GM18951 (cell line): ENCODE measurements at regions not wholly inside any gene's neighbourhood (a gene's known extent, or its start where the extent isn't known, plus 50 kb on each side); places are given as distances from the start of the nearest gene placed in this dataset.

ENCODE experiments used
- POLR2A ChIP-seq: IDR thresholded peaks from 4 replicates; pipeline ENCODE4 v1.6.1; 2011; ENCODE audit warnings: mild to moderate bottlenecking; ENCODE audit not compliant: insufficient read length, insufficient read depth; ENCODE audit errors: extremely low read depth
- in situ Hi-C: fragments of 300-500 bp; cut with MboI; formaldehyde crosslinking; loops from one replicate; pipeline ENCODE4 v1.12.0; 2022; ENCODE audit warnings: low sequenced_read_pairs, mixed read lengths, inconsistent platforms; ENCODE audit not compliant: unreplicated experiment

DNA sequence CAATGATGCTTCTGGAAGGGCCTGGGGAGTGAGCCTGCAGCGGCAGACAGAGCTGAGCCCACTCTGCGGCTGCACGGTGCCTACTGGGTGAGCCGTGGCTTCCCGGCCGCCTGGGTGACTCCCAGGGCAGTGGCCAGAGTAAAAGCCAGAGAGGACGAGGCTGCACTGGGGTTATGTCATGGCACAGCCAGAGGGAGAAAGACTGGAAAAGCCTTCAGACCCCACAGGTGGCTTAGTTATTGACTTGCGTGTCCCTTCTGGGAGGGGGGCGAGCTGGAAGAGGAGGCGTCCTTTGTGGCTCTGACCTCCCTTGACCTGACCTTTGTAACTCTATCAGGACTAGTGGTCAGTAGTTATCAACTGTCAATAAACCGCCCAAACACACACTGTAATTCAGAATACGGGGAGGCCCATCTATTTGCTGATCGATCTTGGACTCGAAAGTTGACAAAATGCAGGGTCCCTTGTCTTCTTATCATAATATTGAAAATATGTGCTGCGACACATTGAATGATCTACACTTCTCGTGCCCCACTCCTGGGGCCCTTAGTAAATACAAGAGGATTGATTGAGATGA is 385.9 kb upstream of the ZFHX3 start:
- no peak for TF ChIP-seq POLR2A
- in situ Hi-C loops = no loop called here

DNA sequence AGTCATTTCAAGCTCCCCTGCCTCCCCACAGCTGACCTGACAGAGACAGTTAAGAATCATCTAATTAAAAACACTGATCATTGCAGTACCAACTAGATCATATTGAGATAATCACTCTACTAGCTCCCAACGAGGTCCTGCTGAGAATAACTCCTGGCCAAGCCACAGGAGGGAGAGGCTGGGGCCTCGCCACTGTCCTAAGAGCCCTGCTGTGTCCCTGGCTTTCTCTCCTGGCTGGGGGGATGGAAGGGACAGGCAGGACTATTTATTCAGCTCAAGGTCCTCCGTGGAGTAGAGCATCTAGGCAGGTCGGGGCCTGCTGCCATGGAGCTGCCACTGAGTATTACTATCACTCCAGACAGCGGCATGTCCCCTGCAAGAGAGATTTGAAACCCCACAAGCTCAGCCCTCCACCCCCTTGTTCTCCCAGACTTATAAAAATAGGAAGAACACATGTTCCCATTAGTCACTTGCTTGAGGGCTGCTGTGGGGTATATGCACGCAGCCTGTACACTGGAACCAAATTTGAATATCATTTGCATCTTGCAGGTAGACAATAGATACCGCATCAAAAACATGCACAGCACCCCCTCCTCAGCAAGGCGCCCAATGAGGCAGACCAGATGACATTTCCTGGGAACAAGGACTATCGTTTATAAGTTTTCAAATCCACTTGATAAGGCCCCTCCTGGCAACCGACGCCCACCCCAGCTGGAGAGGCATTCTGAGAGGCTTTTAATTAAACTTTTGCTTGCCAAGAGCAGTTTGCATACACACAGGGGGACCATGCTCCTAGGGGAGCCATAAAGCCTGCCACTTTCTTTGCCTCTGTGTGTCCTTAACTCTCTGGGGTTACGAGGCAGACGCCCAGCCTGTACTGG is 385.2 kb upstream of the ZFHX3 start:
- TF ChIP-seq POLR2A = no peak
- in situ Hi-C loops = no loop called here

DNA sequence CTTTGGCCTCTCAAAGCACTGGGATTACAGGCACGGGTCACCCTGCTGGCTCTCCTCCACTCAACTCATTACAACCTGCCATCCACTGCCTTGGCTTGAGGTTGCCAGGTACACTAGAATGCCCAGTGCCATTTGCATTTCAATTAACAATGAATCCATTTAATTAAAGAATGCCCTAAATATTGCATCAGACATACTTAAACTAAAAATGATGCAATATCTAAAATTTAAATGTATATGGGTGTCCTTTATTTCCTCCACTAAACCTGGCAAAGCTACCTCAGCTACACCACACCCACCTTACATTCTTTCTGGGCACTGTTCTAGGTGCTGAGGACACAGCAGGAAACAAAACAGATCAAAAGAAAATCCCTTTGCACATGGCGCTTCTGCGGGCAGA is 382.2 kb upstream of the ZFHX3 start:
- in situ Hi-C loops = no loop called here
- TF ChIP-seq POLR2A = no peak

DNA sequence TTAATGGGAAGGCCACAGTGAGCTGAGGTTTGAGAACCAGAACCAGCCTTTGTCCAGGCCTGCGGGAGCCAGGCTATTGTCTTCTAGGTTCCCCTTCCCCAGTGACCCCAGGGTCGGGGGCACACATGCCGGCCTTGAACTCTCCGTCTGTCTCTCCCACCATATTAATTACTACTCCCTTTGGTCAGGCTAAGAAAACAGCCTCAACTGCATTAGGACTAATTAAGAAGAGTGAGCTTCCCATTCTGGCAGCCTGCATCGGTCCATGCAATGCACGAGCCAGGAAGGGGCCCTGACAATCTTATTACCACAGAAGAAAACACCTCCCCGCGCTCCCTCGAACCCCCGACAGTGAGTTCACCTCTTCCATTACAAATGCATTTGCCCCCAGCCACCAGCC is 380.2 kb upstream of the ZFHX3 start:
- in situ Hi-C loops = no loop called here
- TF ChIP-seq POLR2A = no peak

DNA sequence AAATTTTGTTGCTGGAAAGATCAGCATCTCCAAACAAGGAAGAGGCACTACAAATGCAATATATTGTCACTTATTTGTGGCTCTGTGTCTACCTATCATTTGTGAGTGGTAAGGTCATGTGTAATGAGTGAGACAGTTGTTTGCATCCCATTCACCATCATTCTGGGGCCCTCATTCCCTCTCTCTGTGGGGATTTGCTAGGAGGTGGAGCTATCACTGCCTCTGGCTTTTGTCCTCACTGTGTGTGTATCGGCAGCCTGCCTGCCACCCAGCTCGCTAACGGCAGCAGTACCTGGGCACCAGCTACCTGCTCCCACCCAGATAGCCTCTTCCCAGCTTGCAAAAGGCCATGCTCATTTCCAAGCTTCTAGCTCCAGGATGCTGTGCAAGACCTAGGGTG is 379.2 kb upstream of the ZFHX3 start:
- TF ChIP-seq POLR2A = no peak
- in situ Hi-C loops = no loop called here

DNA sequence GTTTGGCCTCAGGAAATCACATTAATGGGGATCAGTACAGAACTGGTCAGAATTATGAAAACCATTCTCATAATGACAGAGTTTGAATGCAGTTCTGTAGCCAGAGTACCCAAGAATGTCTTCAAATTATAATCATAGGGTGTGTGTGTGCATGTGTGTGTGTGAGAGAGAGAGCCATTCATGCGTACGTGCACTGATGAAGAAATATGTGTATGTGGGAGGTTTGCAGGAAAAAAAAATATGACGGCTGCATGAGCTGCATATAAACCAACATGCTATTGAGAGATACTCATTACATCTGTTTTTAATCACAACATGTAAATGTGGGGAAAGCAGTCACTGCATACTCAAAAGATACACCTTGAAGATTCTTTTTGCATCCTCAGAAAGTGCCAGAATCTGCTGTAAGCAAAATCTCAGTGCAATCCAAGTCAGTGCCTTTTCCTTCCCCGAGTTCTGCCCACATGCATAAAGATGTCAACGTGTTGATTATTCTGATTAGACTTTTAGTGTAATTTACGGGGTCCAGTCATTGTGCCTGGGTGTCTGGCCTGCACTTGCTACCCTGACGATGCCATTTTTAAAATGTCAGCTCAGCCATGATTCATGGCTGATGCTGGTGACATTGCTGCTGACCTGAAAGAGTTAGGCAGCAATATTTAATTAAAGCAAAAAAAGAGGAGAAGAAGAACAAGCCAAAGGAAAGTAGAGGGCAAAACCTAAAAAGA is 378.7 kb upstream of the ZFHX3 start:
- TF ChIP-seq POLR2A = no peak
- in situ Hi-C loops = no loop called here

DNA sequence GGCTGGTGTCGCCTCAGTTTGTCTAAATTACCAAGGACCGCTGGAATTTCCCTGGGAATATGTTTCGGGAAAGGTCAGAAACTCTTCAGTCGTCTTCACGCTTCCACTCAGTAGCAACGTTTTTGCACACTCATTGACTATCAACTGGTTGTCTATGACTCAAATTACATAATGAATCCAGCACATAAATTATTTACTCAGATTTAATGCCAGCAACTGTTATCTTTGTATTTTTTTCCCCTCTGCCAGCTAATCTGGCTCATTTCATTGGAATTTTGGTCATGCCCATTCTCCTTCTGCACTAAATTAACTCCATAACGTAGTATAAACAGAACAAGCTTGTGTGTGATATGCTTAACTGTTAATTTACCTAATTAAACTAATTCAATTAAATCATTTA is 372.7 kb upstream of the ZFHX3 start:
- no peak for TF ChIP-seq POLR2A
- in situ Hi-C loops = no loop called here

DNA sequence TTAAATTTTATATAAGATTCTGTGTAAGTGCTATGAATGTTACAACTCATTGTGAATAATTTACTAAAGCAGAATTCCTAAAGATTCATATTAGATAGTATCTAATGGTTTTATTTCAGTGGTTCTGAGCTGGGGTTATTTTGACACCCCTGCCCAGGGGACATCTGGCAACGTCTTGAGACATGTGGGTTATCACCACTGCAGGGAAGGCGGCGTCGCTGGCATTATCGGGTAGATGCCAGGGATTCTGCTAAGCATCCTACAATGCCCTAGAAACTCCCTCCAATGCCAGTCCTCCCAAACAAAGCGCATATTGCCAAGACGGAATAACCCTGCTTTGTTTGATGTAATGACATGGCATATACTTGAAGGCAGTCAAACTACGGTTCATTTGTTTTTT is 372.3 kb upstream of the ZFHX3 start:
- in situ Hi-C loops = no loop called here
- no peak for TF ChIP-seq POLR2A

DNA sequence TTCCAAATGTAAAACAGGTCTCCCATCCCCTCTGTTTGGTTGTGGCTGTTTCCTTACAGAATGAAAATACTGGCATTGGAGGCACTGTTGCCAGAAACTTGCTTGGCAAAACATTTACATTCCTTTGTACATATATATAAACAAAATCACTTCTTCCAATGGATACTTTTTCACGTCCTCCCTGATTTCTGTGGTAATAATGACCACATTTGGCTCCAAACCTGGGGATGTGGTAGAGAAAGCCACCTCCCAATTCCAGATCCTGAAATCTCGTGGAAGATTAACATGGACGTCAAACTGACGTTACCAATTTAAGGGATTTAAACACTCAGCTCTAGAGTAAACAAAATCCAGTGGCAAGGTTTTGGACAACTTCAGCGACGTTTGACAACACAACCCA is 370.8 kb upstream of the ZFHX3 start:
- TF ChIP-seq POLR2A = no peak
- in situ Hi-C loops = no loop called here

DNA sequence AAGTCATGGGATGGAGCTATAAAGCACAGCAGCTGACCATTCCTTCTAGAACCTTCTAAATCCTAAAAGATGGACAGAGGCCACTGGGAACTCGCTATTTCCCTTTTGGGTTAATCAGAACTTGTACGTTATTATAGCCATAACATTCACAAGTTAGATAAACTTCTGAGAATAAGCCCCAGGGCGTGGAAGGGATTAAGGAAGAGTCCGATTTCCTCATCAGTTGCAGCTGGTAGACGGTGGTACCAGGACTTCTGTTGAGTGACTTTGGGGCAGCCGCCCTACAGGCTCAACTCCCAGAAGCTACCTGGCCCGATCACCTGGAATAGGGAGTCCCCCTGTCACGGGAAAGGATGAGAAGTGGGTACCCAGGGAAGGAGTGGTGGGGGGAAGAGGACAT is 370.1 kb upstream of the ZFHX3 start:
- in situ Hi-C loops = no loop called here

DNA sequence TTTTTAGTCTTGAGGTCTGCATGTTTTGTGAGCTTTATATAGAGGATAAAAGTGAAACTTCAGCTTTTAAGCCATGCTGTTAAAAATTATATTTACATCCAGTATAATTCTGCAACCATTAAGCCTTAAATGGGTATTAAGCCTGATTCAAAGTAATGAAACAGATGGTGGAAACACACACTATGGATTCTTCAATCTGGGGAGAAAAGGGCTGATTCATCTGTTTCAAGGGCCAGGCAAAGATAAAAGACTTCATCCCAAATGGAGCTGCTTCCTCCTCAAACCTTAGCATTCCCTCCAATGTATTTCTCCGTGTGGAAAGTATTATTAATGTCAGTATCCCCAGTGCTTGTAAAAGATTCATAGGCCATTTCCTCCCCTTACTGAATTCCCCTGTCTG is 367.4 kb upstream of the ZFHX3 start:
- in situ Hi-C loops = no loop called here

More for the DNA sequence above, 370.1 kb upstream of the ZFHX3 start:
- no peak for TF ChIP-seq POLR2A

DNA sequence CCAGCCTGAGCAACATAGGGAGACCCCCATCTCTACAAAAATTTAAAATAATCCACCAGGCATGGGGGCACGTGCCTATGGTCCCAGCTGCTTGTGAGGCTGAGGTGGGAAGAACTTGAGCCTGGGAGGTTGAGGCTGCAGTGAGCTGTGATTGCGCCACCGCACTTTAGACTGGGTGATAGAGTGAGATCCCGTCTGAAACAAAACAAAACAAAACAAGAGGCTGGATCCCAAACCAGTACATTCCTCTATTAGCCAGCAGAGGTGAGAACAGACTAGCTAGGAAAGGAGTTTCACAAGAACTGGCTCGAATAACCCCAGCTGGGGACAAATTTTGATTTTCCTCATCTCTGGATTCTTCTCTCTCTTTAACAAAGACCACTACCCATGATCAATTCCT is 366.7 kb upstream of the ZFHX3 start:
- TF ChIP-seq POLR2A = no peak
- in situ Hi-C loops = no loop called here

More for the DNA sequence above, 367.4 kb upstream of the ZFHX3 start:
- no peak for TF ChIP-seq POLR2A

DNA sequence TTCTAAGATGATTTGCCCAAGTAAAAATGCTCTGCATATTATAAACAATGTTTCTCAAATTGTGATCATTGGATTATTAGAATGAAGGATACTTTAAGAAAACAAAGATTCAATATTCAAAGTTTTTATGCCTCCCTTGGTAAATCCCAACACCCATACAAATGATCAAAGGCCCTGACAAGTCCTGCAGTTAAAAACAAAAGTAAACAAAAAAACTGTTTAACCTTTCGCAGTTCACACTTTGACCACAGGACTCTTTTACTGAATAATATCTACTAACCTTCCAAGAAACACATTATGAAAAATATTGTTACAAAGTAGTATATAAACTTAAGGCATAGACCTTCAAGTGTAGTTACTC is 365.9 kb upstream of the ZFHX3 start:
- in situ Hi-C loops = no loop called here
- TF ChIP-seq POLR2A = no peak
